HG03060 (cell line): ENCODE measurements at regions not wholly inside any gene's neighbourhood (a gene's known extent, or its start where the extent isn't known, plus 50 kb on each side); places are given as distances from the start of the nearest gene placed in this dataset.

Experiments used
- ATAC-seq: cut with Tn5 transposase; IDR thresholded peaks from one replicate; pipeline ENCODE4 v1.9.1; 2021; ENCODE audit warnings: low read depth, moderate number of reproducible peaks; ENCODE audit not compliant: unreplicated experiment

- no peak for ATAC-seq
Measured at GRCh38 chr5:30106596-30106995, 1086.9 kb upstream of the CDH6 start.

GRCh38 chr5:30104872-30105596 is 1088.5 kb upstream of the CDH6 start:
- no peak for ATAC-seq

- no peak for ATAC-seq
Measured at GRCh38 chr5:30103452-30104202, 1089.9 kb upstream of the CDH6 start.

- ATAC-seq = no peak
Measured at GRCh38 chr5:30103052-30103451, 1090.4 kb upstream of the CDH6 start.

- no peak for ATAC-seq
Measured at GRCh38 chr5:30102185-30102584, 1091.3 kb upstream of the CDH6 start.

GRCh38 chr5:30100929-30101328 is 1092.6 kb upstream of the CDH6 start:
- ATAC-seq = no peak

- no peak for ATAC-seq
Measured at GRCh38 chr5:30100148-30100713, 1093.3 kb upstream of the CDH6 start.

GRCh38 chr5:30099634-30100033 is 1093.9 kb upstream of the CDH6 start:
- ATAC-seq = no peak

GRCh38 chr5:30098940-30099339 is 1094.5 kb upstream of the CDH6 start:
- no peak for ATAC-seq

- ATAC-seq = no peak
Measured at GRCh38 chr5:30092548-30092947, 1100.9 kb upstream of the CDH6 start.

- ATAC-seq = no peak
Measured at GRCh38 chr5:30069441-30070263, 1123.8 kb upstream of the CDH6 start.

- ATAC-seq = no peak
Measured at GRCh38 chr5:30063503-30063902, 1130.0 kb upstream of the CDH6 start.

GRCh38 chr5:30051976-30052375 is 1141.5 kb upstream of the CDH6 start:
- ATAC-seq = no peak

- no peak for ATAC-seq
Measured at GRCh38 chr5:30050056-30050815, 1143.2 kb upstream of the CDH6 start.

- no peak for ATAC-seq
Measured at GRCh38 chr5:30042677-30043076, 1150.8 kb upstream of the CDH6 start.

- ATAC-seq = no peak
Measured at GRCh38 chr5:30041831-30042385, 1151.6 kb upstream of the CDH6 start.

GRCh38 chr5:30041291-30041690 is 1152.2 kb upstream of the CDH6 start:
- ATAC-seq = no peak

- no peak for ATAC-seq
Measured at GRCh38 chr5:30040488-30041118, 1152.9 kb upstream of the CDH6 start.

- no peak for ATAC-seq
Measured at GRCh38 chr5:30039379-30039778, 1154.1 kb upstream of the CDH6 start.
